Middle frontal gyrus (tissue), 1 donor: ENCODE measurements at regions not wholly inside any gene's neighbourhood (a gene's known extent, or its start where the extent isn't known, plus 50 kb on each side); places are given as distances from the start of the nearest gene placed in this dataset.
"Not testable (repeated sequence)": the region's sequence is repeated elsewhere in the genome, so short reads cannot be mapped to it uniquely, and the experiment has no call there.

Experiments
- DNase-seq: peaks from one replicate; pipeline ENCODE4 v3.0.0-alpha.2; 2015; ENCODE audit warnings: low spot score; ENCODE audit errors: extremely low spot score

DNA sequence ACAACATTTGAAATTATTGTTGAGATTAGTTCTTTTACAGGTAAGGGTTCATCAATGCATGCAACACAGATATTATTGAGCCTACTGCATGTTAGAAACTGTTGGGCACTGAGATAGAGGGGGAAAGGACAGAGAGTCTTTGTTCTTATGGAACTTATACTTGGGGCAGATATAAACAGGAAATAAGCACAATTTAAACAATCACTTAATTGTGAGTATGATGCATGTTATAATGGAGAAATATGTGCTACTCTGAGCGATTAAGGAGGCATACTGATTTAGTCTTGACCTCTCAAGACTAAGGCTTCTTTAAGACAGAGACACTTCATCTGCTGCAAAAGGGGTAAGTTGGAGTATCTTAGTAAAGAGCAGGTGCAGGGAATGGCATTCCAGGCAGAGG is 593.3 kb downstream of the CCSER2 start:
- DNase-seq: no peak

DNA sequence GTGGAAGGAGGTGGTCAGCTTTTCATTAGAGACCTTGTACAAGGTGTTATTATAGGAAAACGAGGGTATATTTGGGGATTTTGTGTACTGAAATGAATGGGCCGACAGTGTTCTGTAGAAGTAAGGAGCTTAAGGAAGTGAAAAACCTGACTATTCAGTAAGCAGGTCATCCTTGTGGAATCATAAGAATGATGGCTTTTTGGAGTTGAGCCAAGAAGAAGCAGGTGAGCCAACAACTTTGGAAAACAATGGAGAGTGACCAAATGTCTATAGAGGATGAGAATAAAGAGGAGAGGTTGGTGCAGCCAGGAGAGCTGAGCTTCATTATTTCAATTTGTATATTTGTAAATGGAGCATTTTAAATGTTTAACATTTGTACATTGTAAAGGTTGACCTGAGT is 595.7 kb downstream of the CCSER2 start:
- no peak for DNase-seq

DNA sequence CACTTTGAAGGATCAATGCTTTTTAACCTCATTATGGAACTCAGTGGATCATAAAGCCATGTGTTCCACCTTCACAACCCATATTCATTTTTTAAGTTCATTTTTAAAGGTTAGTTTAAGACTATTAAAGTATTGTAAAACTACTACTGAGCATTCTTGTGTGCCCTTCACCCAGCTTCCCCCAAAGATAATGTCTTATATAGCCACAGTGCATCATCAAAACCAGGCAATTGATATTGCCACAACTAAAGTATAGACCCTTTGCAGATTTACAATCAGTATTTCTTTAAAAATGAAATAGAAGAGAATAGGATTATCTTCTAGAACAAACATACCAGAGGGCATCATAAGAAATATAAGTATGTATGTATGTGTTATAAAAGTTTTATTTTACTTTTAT is 597.1 kb downstream of the CCSER2 start:
- DNase-seq: no peak

DNA sequence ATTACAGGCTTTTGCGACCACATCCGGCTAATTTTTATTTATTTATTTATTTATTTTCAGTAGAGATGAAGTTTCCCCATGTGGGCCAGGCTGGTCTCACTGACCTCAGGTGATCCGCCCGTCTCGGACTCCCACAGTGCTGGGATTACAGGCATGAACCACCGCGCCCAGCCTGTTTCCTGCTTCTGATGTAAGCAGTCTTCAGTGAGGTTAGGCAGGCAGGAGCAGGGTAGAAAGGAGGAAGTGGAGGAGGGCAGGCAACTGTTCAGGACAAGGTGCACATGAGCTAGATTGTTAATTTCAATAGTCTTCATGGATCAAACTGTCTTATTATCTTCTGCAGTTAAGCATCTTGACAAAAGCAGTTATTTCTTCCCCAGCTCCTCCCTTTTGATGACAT is 605.0 kb downstream of the CCSER2 start:
- DNase-seq: no peak

DNA sequence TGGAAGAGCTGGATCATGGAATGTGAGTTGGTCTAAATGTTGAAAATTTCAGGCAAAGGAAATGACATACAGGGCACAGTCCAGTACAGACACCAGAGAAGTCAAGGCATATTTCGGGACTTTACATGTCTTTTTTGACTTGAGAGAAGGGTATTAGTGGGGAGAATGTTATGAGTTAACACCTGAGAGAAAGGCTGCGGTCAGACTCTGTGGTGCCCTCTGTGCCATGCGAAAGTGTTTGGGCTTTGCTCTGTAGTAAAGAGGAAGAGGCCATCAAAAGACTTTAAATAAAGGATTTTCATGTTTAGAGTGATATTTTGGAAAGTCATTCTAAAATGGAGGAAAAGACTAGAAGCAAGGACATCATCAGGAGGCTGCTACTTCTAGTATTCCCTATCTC is 607.4 kb downstream of the CCSER2 start:
- DNase-seq: no peak

DNA sequence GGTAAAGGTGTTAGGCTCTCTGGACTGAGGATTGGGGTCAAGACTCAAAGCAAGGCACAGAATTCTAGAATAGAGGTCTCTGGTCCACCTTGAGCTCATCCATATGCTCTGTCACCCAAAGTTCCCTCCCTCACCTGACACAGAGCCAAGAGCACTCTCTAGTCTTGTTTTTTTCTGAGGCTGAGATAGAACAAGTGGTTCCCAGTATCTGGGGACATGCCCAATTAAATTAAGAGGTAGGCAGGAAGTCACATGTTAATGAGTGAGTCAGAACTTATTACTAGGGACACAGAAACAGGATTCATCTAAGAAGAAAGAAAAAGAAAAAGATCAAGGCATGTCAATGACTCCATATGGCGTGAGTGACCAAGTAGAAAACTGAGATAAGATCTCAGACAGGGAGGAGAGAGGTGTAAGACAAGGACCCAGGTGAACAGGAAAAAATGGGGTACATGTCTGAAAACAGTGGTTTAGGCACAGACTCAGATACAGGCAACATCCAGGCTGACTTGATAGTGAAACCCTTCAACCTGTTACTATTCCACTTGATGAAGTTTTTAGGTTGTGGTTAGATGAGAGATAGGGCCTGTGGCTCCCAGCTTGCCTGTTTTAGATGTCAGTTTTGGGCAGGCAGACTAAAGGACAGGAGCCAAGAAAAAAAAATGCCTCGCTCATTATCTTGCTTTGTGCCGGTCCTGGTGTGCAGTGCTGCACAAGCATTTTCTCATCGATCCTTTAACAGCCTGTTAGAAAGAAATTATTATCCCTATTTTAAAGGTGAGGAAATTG is 609.9 kb downstream of the CCSER2 start:
- no peak for DNase-seq

DNA sequence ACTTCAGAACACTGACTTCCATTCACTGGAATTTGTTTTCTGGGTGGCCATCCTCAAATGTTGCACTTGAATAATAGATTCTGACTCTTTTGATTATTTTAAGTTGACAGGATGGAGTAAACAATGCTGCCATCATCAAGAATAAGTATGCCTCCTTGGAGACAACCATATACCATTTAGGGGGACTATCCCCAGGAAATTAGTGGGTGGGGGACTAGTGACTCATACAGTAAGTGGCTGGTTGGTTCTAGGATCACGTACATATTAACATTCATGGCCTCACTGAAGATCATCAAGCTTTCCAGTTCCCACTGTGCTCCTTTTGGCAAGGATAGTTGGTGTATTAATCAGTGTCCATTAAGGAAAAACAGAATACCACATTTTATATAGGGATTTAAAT is 615.2 kb downstream of the CCSER2 start:
- no peak for DNase-seq

DNA sequence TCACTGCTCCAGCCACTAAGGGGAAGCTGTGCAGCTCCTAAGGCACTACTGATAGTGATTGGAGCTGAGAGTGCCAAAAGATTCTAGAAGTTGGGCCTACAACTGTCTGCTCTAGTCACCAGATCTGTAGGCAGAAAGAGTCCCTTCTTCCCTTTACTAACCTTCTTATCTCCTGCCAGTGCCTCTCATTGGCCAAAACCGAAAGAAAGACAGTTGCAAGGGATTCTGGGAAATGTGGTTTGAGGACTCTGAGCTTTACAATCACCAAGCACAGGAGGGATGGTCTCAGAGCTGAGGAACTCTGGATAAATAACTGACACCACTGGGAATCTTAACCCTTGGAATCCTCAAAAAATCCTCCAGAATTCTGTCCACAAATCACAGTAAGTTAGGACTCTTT is 615.8 kb downstream of the CCSER2 start:
- DNase-seq: no peak

DNA sequence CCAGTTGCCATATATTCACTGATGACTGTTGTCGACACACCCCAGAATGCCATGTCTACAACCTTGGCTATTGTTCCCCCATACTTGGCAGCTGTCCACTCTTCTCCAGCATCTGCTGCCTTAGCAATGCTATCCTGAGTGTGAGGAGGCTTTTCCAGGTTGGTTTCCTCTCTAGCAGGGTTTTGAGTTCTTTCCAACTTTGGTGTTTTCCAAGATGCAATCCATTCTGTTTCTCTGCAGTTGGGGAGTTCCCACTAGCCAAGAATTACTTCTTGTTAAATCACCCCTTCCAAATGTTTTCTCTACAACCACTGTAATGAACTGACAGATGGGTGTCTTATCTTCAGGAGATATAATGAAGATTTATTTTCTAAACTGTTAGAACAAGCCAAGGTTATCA is 617.4 kb downstream of the CCSER2 start:
- DNase-seq: no peak

DNA sequence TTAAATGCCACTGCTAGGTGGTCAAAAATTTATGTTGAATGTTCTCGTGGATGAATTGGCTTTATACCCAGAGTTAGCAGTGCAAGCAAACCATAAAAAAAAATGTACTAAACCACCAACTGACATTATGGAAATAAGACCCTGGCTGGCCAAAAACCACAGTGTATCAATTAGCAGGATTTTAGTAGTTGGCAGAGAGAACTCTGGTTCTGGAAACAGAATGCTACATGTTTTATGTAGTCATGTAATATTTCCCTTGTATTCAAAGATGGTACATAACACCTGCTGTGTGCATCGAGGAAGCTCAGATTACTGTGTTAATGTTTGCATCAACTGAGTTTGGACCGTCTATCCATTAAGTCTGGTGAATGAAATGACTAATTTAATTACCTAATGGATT is 618.5 kb downstream of the CCSER2 start:
- no peak for DNase-seq

DNA sequence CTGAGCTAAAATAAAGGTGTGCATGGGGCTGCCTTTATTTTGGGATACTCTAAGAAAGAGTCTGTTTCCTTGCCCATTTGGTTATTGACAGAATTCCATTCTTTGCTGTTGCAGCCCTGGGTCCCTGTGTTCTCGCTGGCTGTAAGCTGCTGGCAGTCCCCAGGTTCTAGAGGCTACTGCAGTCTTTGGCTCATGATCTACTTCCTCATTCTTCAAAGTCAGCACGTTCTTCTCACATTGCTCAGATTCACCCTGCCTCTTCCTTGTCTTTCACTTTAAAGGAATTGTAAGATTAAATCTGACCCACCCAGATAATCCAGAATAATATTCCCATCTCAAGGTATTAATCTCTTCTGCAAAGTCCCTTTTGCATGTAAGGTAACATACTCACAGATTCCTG is 620.3 kb downstream of the CCSER2 start:
- no peak for DNase-seq

DNA sequence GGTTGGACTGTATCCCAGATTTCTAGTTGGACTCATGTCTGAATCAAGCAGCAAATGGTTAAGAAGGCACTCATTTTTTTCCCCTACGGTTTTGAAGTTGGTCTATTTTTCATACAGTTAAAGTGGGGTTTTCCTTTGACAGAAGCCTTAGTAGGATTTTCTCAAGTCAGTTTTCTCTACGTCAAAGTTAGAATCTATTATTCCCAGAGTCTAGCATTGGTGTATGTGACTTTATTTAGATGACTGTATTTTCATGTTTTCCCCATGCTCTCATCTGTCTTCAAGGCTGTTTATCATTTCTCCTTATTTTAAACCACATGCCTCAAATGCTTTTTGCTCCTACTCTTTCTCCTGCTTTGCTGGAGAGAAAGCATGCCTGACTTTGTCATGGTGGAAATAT is 623.2 kb downstream of the CCSER2 start:
- no peak for DNase-seq

DNA sequence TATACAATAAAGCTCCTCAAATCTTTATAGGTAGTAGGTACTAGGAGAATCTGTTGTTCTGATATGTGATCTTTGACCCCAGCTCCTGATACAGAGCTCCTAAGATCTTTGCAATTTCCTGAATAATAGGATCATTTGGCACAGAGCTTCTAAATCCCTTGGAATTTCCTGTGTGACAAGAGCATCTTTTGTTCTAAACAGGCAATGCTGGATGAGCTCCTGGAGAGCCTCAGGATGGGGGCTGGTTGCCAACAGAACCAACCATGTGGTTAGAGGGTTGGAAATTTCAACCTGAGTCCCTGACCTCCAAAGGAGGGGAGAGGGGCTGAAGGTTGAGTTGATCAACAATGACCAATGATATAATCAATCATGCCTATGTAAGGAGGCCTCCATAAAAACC is 629.0 kb downstream of the CCSER2 start:
- DNase-seq: no peak

DNA sequence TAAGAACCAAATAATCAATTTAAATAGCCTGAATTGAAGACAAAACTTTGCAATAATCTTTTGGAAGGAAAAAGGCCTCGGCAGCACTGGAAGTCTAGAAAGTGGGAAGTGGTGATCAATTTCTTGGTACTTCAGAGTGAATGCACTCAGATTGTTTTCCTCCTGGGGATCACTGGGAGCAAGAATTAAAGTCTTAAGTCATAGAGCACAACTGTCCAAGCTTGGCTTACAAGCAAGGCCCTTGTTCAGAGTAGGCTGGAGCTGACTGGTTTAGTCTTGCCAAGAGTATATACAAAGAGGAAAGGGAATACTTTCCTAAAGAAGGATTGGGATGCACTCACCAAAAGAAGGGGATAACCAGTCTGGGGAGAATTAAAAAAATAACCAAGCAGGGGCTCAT is 637.1 kb downstream of the CCSER2 start:
- DNase-seq: no peak

DNA sequence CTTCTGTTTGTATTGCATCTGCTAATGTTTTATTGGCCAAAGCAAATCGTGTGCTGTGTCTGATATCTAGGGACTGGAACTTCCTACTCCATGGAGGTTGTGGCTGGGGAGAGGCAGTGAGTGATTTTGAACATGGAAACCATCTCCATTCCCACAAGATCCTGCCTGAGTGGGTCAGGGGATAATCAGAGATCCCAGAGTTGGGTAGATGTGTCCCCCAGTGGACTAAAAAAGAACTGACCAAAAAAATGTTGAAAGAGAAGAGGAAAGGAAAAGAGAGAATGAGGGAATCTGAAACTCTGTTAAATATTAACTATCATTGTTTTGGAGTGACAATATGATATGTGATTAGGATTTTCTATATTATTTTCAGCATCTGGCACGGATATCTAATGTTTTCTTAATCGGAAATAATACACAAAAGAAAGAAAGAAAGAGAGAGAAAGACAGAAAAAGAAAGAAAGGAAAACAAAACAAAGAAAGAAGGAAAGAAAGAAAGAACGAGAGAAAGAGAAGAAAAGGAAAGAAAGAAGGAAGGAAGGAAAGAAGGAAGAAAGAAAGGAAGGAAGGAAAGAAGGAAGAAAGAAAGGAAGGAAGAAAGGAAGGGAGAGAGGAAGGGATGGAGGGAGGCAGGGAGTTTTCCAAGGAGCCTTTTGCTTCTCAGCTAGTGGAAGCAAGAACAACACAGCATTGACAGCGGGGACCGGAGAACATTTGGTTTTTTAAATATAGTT is 638.5 kb downstream of the CCSER2 start:
- DNase-seq: no peak

DNA sequence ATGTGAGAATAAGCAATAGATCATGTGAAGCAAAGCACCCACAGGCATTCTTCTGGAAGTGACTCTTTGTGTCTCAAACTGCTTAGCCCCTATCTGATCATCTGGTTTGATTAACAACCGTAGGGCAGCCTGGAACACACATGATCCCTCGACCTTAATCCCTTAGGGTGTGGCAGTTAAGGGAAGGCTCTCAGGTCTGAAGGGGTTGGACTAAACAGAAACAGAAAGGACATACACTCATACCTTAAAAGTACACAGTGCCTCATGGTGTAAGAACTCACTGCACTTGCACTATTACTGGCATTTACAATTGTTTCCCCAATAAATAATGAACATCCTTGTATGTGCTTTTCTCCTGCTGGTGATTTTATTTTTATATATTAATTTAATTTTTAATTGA is 640.9 kb downstream of the CCSER2 start:
- not testable (repeated sequence) for DNase-seq

DNA sequence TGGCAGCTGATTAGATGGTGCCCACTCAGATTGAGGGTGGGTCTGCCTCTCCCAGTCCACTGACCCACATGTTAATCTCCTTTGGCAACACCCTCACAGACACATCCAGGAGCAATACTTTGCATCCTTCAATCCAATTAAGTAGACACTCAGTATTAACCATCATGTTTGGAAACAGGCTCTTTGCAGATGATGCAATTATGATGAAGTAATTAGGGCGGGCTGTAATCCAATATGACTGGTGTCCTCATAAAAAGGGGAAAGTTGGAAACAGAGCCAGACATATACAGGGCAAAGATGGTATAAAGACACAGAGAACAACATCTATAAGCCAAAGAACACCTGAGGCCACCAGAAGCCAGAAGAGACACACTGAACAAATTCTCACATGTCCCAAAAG is 658.6 kb downstream of the CCSER2 start:
- no peak for DNase-seq

DNA sequence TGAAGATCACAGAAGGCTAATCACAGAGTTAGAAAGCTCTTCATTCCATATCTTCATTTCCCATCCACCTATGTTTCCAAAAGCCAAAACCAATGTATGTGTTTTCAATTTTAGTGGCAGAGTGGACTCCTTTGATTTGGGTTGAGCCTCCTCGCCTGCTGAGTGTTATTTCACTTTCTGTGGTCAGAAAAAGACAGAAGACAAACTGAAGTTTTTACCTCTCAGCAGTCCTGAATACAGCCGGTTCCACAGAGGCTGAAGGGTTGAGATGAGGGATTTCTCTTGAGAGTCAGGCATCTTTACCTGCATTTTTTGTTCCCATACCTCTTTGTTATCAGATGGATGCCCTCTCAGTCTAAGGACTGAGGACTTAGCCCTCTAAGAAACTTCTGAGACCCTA is 659.6 kb downstream of the CCSER2 start:
- no peak for DNase-seq

DNA sequence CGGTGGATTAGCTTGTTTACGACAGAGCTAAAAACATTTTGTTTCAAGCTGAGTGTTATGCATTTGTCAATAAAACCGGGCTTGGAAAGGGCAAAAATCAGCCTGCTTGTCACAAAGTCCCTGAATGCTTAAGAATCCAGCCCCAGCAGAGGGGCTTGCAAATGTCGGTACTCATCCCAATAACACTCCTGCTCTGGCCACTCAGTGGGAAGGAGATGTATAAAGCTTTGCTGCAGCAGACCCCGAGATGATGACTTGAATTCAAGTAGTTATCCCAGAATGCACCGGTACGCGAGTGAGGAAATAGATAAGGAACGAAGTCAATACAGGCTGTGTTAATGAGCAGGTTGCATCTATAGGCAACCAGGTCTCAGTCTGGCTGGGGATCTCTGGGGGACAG is 662.3 kb downstream of the CCSER2 start:
- DNase-seq: no peak

DNA sequence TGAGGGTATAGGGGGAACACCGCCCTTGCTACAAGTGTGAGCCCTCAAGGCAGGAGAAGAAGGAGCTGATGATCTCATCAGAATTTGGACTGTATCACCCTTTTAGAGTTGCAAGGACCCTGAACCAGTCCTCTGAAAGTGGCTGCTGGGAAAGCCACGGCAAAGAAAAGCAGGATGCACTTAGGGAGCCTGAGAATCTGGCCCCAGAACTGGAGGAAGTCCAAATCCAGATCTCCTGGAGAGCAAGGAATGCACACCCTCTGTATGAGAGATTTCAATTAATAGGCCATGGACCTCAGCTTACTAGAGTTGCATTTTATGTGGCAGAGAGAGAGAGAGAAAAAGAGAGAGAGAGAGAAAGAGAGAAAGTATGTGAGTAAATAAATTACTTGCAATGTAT is 662.9 kb downstream of the CCSER2 start:
- DNase-seq: no peak

DNA sequence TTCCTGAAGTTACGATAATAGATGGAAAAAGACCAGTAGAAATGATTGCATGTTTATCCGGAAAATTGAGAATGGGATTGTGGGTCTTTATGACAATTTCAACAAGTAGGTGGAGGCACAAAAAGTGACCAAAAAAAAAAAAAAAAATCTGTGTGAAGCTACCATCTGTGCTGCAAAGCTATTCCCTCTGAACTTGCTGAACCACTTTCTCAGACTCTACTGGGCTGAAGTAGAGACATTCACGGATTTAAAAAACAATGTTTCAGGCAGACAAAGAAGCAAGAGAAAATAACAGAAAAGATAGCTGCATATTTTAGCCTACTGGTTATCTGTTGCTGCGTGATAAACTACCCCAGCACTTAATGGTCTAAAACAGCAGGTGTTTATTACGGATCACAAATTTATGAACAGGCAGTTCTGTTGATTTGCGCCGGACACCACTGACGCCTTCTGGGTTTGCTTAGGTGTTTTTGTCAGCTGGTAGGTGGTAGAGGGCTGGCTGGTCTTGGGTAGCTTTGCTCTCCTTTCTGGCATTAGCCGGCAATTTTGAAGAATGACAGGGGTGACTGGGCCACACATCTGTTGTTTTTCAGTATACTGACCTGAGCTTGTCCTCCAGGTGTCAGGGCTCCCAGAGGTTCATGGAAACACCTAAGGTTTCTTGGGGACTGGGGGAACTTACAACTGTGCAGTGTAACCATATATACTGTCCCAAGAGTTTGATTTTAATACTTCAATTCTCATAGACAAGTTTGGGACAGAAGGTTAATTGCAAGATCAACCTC is 665.1 kb downstream of the CCSER2 start:
- no peak for DNase-seq

DNA sequence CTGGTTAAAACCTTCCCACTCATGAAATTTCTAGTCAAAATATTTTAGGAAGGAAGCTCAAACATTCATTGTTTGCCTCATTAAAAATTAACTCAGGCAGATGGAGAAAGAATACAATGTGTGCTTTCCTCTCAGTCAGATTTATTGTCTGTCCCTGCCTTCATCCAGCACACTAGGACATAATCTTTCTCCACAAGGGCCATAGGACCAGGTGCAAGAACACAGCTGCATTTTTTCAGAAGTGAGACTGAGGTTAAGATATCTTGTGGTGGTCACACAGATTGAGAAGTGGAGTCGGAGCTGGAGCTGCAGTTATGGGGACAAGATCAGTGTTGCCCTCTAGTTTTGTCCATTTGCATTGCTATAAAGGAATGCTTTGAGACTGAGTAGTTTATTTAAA is 666.3 kb downstream of the CCSER2 start:
- no peak for DNase-seq
